ENCODE measurements at regions not wholly inside any gene's neighbourhood (a gene's known extent, or its start where the extent isn't known, plus 50 kb on each side); places are given as distances from the start of the nearest gene placed in this dataset.

DNA sequence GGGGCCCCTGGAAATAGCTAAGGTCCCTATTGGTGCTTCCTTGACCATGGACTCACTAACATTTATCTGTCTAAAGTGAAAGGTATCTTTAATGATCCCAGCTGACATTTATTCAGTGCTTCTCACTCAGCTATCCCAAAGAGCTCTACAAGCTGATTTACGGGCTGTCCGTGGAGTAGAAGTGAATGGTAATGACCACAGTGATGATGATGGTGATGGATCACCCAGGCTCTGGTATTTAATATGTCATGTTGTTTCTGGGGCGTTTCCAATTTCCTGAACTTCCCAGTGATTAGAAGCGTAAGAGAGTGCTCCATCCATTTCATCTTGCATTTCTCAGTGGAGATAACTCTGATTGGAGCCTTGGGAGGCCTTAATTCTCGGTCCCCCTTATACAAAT, 304.3 kb downstream of the HRH4 start:
- H3K27ac Mint-ChIP-seq (ENCODE audit: unreplicated experiment), result no peak overlapping the region
- H3K27me3 Mint-ChIP-seq (ENCODE audit: low read depth), result no peaks in the 10 kb centered on the region
- peaks cover 1% of the 10 kb centered on the region for H3K36me3 Mint-ChIP-seq (ENCODE audit: low read depth)
- no peak overlapping the region for H3K4me3 Mint-ChIP-seq (ENCODE audit: unreplicated experiment)
- peaks cover 17% of the 10 kb centered on the region for H3K9me3 Mint-ChIP-seq (ENCODE audit: low read depth)
- TF ChIP-seq, protein P1, sequence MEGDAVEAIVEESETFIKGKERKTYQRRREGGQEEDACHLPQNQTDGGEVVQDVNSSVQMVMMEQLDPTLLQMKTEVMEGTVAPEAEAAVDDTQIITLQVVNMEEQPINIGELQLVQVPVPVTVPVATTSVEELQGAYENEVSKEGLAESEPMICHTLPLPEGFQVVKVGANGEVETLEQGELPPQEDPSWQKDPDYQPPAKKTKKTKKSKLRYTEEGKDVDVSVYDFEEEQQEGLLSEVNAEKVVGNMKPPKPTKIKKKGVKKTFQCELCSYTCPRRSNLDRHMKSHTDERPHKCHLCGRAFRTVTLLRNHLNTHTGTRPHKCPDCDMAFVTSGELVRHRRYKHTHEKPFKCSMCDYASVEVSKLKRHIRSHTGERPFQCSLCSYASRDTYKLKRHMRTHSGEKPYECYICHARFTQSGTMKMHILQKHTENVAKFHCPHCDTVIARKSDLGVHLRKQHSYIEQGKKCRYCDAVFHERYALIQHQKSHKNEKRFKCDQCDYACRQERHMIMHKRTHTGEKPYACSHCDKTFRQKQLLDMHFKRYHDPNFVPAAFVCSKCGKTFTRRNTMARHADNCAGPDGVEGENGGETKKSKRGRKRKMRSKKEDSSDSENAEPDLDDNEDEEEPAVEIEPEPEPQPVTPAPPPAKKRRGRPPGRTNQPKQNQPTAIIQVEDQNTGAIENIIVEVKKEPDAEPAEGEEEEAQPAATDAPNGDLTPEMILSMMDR (IDR thresholded peaks at IDR 0.05), result no peak
- H3K4me1 Mint-ChIP-seq (ENCODE audit: low read depth), result peaks cover 20% of the 10 kb centered on the region
- DNase-seq (ENCODE audit: low spot score), result no peak

DNA sequence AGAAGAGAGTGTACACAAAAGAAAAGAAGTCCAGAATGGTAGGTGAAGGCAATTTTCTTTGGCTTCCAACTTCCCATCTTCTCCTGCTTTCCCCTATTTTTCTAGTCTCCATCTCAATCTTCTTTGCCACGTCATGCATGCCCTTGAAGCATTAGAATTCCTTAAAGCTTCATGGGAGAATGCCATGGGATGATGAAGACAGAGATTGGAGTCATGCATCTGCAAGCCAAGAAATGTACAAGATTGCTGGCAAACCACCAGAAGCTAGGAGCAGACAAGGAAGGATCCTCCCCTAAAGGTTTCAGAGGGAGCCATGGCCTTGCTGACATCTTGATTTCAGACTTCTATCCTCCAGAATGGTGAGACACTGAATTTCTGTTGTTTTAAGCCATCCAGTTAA, 305.9 kb downstream of the HRH4 start:
- H3K4me1 Mint-ChIP-seq (ENCODE audit: low read depth), result peaks cover 20% of the 10 kb centered on the region
- no peak overlapping the region for H3K27ac Mint-ChIP-seq (ENCODE audit: unreplicated experiment)
- peaks cover 1% of the 10 kb centered on the region for H3K36me3 Mint-ChIP-seq (ENCODE audit: low read depth)
- no peak overlapping the region for H3K4me3 Mint-ChIP-seq (ENCODE audit: unreplicated experiment)
- H3K9me3 Mint-ChIP-seq (ENCODE audit: low read depth), result peaks cover 10% of the 10 kb centered on the region
- TF ChIP-seq, protein P1 (IDR thresholded peaks at IDR 0.05), result no peak
- H3K27me3 Mint-ChIP-seq (ENCODE audit: low read depth), result no peaks in the 10 kb centered on the region
- no peak for DNase-seq (ENCODE audit: low spot score)

DNA sequence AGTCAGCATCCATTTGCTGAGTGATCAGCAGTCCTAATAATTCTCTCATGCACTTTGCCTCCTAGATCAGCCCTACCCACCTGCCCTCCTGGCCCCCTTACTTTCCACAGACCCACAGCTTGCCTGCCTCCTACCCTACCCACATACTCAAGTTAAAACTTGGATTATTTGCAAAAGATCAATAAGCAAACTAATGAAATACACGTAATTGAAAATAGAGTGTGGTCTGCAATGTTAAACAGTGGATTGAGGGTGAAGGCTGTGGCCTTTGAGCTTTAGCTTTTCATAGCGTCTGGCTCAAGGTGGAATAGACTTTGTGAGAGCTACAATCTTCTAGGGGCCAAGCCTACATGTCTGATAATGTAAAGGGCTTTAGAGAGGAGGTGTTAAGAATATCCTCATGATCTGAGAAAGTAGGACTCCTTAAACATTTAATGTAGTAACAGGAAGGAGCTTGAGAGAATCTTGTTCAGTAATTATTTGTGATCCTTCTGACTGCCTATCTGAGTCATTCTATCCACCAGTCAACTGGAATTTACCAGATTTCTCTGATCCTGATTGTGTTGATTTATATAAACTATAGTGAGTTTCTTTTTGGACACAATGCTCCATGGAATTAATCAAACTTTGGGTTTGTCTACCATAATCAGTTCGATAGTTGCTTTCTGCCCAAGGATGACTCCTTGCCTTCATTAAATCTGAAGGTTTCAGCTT, 310.0 kb downstream of the HRH4 start:
- H3K27ac Mint-ChIP-seq (ENCODE audit: unreplicated experiment), result no peak overlapping the region

DNA sequence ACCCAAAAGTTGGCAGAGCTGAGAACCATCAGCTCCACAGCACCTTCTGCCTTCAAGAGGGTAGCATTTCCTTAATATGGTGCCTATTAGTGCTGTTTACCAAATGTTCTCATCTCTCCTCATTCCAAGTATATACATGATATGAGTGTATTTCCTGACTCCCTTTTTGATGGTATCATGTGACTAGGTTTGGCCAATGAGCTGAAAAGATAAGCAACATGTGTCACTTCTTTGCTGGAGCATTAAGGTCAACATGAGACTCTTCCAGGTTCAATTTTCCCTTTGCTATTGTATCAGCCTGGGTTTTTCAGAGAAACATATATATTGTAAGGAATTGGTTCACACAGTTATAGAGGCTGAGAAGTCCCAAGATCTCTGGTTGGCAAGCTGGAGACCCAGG, 310.9 kb downstream of the HRH4 start:
- Mint-ChIP-seq H3K4me1 (ENCODE audit: low read depth) (no peaks in the 10 kb centered on the region), H3K9me3 (ENCODE audit: low read depth) (peaks cover 2% of the 10 kb centered on the region), H3K4me3 (ENCODE audit: unreplicated experiment) (no peak overlapping the region), H3K36me3 (ENCODE audit: low read depth) (no peaks in the 10 kb centered on the region), H3K27ac (ENCODE audit: unreplicated experiment) (no peak overlapping the region), H3K27me3 (ENCODE audit: low read depth) (no peaks in the 10 kb centered on the region)
- TF ChIP-seq, protein P1 (IDR thresholded peaks at IDR 0.05), result no peak
- DNase-seq (ENCODE audit: low spot score), result no peak

More for the DNA sequence above, 310.0 kb downstream of the HRH4 start:
- TF ChIP-seq, protein P1 (IDR thresholded peaks at IDR 0.05), result no peak
- no peaks in the 10 kb centered on the region for H3K36me3 Mint-ChIP-seq (ENCODE audit: low read depth)
- no peak overlapping the region for H3K4me3 Mint-ChIP-seq (ENCODE audit: unreplicated experiment)
- H3K9me3 Mint-ChIP-seq (ENCODE audit: low read depth), result peaks cover 2% of the 10 kb centered on the region
- H3K4me1 Mint-ChIP-seq (ENCODE audit: low read depth), result no peaks in the 10 kb centered on the region
- DNase-seq (ENCODE audit: low spot score), result no peak
- no peaks in the 10 kb centered on the region for H3K27me3 Mint-ChIP-seq (ENCODE audit: low read depth)

DNA sequence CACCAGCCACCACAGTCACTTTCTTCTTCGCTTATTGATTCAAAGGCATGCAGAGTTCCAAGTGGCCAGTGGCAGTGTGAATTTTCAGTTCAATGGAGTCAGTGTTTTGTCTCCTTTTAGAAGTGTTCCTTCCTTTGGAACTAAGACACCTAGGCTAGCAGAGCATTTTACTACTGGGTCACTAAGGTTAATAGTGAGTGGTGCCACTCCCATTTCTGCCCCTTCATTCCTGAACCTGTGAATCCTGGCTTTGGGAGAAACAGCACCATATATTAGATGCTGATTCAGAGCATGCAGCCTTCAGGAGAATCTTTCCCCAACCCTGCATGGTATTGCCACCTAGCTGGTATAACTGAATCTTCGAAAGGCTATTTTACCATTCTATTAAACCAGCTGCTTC, 312.7 kb downstream of the HRH4 start:
- Mint-ChIP-seq H3K9me3 (ENCODE audit: low read depth) (peaks cover 2% of the 10 kb centered on the region), H3K4me1 (ENCODE audit: low read depth) (no peaks in the 10 kb centered on the region), H3K4me3 (ENCODE audit: unreplicated experiment) (no peak overlapping the region), H3K27ac (ENCODE audit: unreplicated experiment) (no peak overlapping the region), H3K27me3 (ENCODE audit: low read depth) (no peaks in the 10 kb centered on the region), H3K36me3 (ENCODE audit: low read depth) (no peaks in the 10 kb centered on the region)
- TF ChIP-seq, protein P1 (IDR thresholded peaks at IDR 0.05), result no peak
- DNase-seq (ENCODE audit: low spot score), result no peak

Data from chondrocyte (in vitro differentiated cells).